ENCODE measurements at regions not wholly inside any gene's neighbourhood (a gene's known extent, or its start where the extent isn't known, plus 50 kb on each side); places are given as distances from the start of the nearest gene placed in this dataset.

GRCh38 chr19:30309905-30310601 lies 62.1 kb upstream of the ZNF536 start:
- no peak for DNase-seq

GRCh38 chr19:30310602-30311263 lies 61.5 kb upstream of the ZNF536 start:
- no peak for DNase-seq

GRCh38 chr19:30311911-30312310 lies 60.3 kb upstream of the ZNF536 start:
- no peak for DNase-seq

GRCh38 chr19:30312582-30313352 lies 59.4 kb upstream of the ZNF536 start:
- DNase-seq: no peak

GRCh38 chr19:30313353-30313750 lies 58.8 kb upstream of the ZNF536 start:
- DNase-seq: no peak

GRCh38 chr19:30314056-30314804 lies 58.0 kb upstream of the ZNF536 start:
- no peak for DNase-seq

GRCh38 chr19:30314805-30315155 lies 57.4 kb upstream of the ZNF536 start:
- DNase-seq: no peak

- DNase-seq: no peak
Observed at GRCh38 chr19:30315159-30315558, 57.0 kb upstream of the ZNF536 start.

GRCh38 chr19:30316000-30316491 lies 56.1 kb upstream of the ZNF536 start:
- DNase-seq: no peak

- DNase-seq: no peak
Observed at GRCh38 chr19:30316560-30317106, 55.6 kb upstream of the ZNF536 start.

GRCh38 chr19:30317403-30317802 lies 54.8 kb upstream of the ZNF536 start:
- no peak for DNase-seq

- no peak for DNase-seq
Observed at GRCh38 chr19:30318261-30318660, 53.9 kb upstream of the ZNF536 start.

GRCh38 chr19:30318936-30319335 lies 53.2 kb upstream of the ZNF536 start:
- DNase-seq: no peak

GRCh38 chr19:30319411-30319810 lies 52.8 kb upstream of the ZNF536 start:
- DNase-seq: no peak

- DNase-seq: no peak
Observed at GRCh38 chr19:30319876-30320275, 52.3 kb upstream of the ZNF536 start.

GRCh38 chr19:30320466-30320865 lies 51.7 kb upstream of the ZNF536 start:
- no peak for DNase-seq

GRCh38 chr19:30320916-30321315 lies 51.3 kb upstream of the ZNF536 start:
- DNase-seq: no peak

All from left kidney (tissue), 1 donor.